Fibroblast of lung (primary cell): ENCODE measurements at regions not wholly inside any gene's neighbourhood (a gene's known extent, or its start where the extent isn't known, plus 50 kb on each side); places are given as distances from the start of the nearest gene placed in this dataset.

Experiments used
- DNase-seq, 2 donors: peaks; one replicate each; pipeline versions ENCODE4 v3.0.0 to v3.0.0-alpha.2; 2010; ENCODE audit warnings: low read depth in 2 of 2
- H2AFZ ChIP-seq: 2 replicates; pipeline ENCODE4 v1.5.1; 2012; ENCODE audit warnings: low read length, control low read depth, inconsistent platforms
- H3K27ac ChIP-seq: 2 replicates; pipeline ENCODE4 v1.5.1; 2011; ENCODE audit warnings: low read length, control low read depth; ENCODE audit not compliant: insufficient read depth
- H3K27me3 ChIP-seq: 2 replicates; pipeline ENCODE4 v1.5.1; 2011; ENCODE audit warnings: mild to moderate bottlenecking, low read length; ENCODE audit not compliant: control insufficient read depth, insufficient read depth
- H3K36me3 ChIP-seq: 2 replicates; pipeline ENCODE4 v1.5.1; 2011; ENCODE audit warnings: low read length; ENCODE audit not compliant: control insufficient read depth, insufficient read depth
- H3K4me1 ChIP-seq: 2 replicates; pipeline ENCODE4 v1.5.1; 2011; ENCODE audit warnings: low read length; ENCODE audit not compliant: control insufficient read depth, insufficient read depth; ENCODE audit errors: extremely low read depth
- H3K4me2 ChIP-seq: 2 replicates; pipeline ENCODE4 v1.5.1; 2011; ENCODE audit warnings: low read length, control low read depth; ENCODE audit not compliant: insufficient read depth; ENCODE audit errors: extremely low read depth
- H3K4me3 ChIP-seq, 4 experiments: fragments of 200-600 bp in 1 of 4; sonication (generic) in 1 of 4; replicated peaks in 1 of 4; 2 replicates each; pipeline ENCODE4 v1.5.1; 2011 to 2016; ENCODE audit warnings: low read length in 4 of 4, low read depth in 3 of 4, mild to moderate bottlenecking in 3 of 4, control low read depth in 2 of 4, inconsistent platforms in 1 of 4, mixed read lengths in 1 of 4; ENCODE audit not compliant: insufficient read depth in 1 of 4; ENCODE audit errors: control extremely low read depth in 1 of 4
- H3K79me2 ChIP-seq: 2 replicates; pipeline ENCODE4 v1.5.1; 2012; ENCODE audit warnings: mild to moderate bottlenecking, low read length, inconsistent platforms; ENCODE audit not compliant: control insufficient read depth, insufficient read depth
- H3K9ac ChIP-seq: 2 replicates; pipeline ENCODE4 v1.5.1; 2011; ENCODE audit warnings: mild to moderate bottlenecking, low read length, control low read depth; ENCODE audit not compliant: insufficient read depth
- H3K9me3 ChIP-seq: 2 replicates; pipeline ENCODE4 v1.5.1; 2012; ENCODE audit warnings: low read depth, low read length; ENCODE audit not compliant: control insufficient read depth, insufficient read depth
- H4K20me1 ChIP-seq: 2 replicates; pipeline ENCODE4 v1.5.1; 2011; ENCODE audit warnings: low read length; ENCODE audit not compliant: control insufficient read depth, insufficient read depth; ENCODE audit errors: extremely low read depth
- CTCF ChIP-seq, 2 donors: IDR thresholded peaks in 1 of 2; conservative IDR thresholded peaks in 1 of 2; 1 replicate in 1 of 2; 2 replicates in 1 of 2; pipeline ENCODE4 v1.5.1; 2011 to 2012; ENCODE audit warnings: low read length in 2 of 2, control low read depth in 1 of 2, inconsistent platforms in 1 of 2, low read depth in 1 of 2, mild to moderate bottlenecking in 1 of 2
- EZH2 ChIP-seq: IDR thresholded peaks from 2 replicates; pipeline ENCODE4 v1.5.1; 2012; ENCODE audit warnings: low read length, control low read depth, mild to moderate bottlenecking; ENCODE audit errors: missing control alignments

GRCh38 chr10:46234026-46234425, 52.8 kb upstream of the ANTXRL start:
- no peak overlapping the region for H2AFZ ChIP-seq
- no peaks in the 10 kb centered on the region for H4K20me1 ChIP-seq

GRCh38 chr10:46234431-46235060, 52.3 kb upstream of the ANTXRL start:
- no peak for DNase-seq
- Histone ChIP-seq H3K4me2 (no peak overlapping the region), H2AFZ (no peak overlapping the region), H3K27me3 (no peaks in the 10 kb centered on the region), H3K4me3 (no peak overlapping the region), H3K27ac (no peak overlapping the region), H3K79me2 (no peaks in the 10 kb centered on the region), H3K9ac (no peak overlapping the region), H3K4me1 (no peaks in the 10 kb centered on the region), H3K36me3 (no peaks in the 10 kb centered on the region), H4K20me1 (no peaks in the 10 kb centered on the region), H3K9me3 (no peaks in the 10 kb centered on the region)
- no peak for TF ChIP-seq EZH2
- no peak for TF ChIP-seq CTCF (conservative IDR thresholded peaks at IDR 0.05 in 1 of 2, IDR thresholded peaks at IDR 0.05 in 1 of 2; ENCODE audit: low read depth in 1 of 2, low read length in 2 of 2)

More at GRCh38 chr10:46234026-46234425, 52.8 kb upstream of the ANTXRL start:
- Histone ChIP-seq H3K36me3 (no peaks in the 10 kb centered on the region), H3K4me2 (no peak overlapping the region), H3K27ac (no peak overlapping the region), H3K9me3 (no peaks in the 10 kb centered on the region), H3K4me1 (no peaks in the 10 kb centered on the region), H3K79me2 (no peaks in the 10 kb centered on the region), H3K4me3 (no peak overlapping the region), H3K9ac (no peak overlapping the region), H3K27me3 (no peaks in the 10 kb centered on the region)
- TF ChIP-seq EZH2 = no peak
- no peak for TF ChIP-seq CTCF (conservative IDR thresholded peaks at IDR 0.05 in 1 of 2, IDR thresholded peaks at IDR 0.05 in 1 of 2; ENCODE audit: low read depth in 1 of 2, low read length in 2 of 2)
- DNase-seq = no peak

GRCh38 chr10:46235705-46236545, 50.9 kb upstream of the ANTXRL start:
- Histone ChIP-seq H4K20me1 (no peaks in the 10 kb centered on the region), H3K4me3 (no peak overlapping the region), H3K4me1 (no peaks in the 10 kb centered on the region), H3K79me2 (no peaks in the 10 kb centered on the region), H2AFZ (no peak overlapping the region), H3K36me3 (no peaks in the 10 kb centered on the region), H3K27ac (no peak overlapping the region), H3K9me3 (no peaks in the 10 kb centered on the region), H3K9ac (no peak overlapping the region), H3K27me3 (no peaks in the 10 kb centered on the region), H3K4me2 (no peak overlapping the region)
- no peak for DNase-seq
- TF ChIP-seq EZH2 (no peak), CTCF (conservative IDR thresholded peaks at IDR 0.05 in 1 of 2, IDR thresholded peaks at IDR 0.05 in 1 of 2; ENCODE audit: low read depth in 1 of 2, low read length in 2 of 2) (no peak)
